Loucy (cell line): ENCODE measurements at regions not wholly inside any gene's neighbourhood (a gene's known extent, or its start where the extent isn't known, plus 50 kb on each side); places are given as distances from the start of the nearest gene placed in this dataset.

ENCODE experiments used
- CTCF ChIP-seq: fragments of 200-600 bp; sonication (generic); conservative IDR thresholded peaks from 2 replicates; pipeline ENCODE4 v1.5.1; 2014; ENCODE audit warnings: mild to moderate bottlenecking, antibody characterized with exemption, low read length
- EZH2phosphoT487 ChIP-seq: fragments of 200-600 bp; IDR thresholded peaks from 2 replicates; pipeline ENCODE4 v1.6.1; 2018; ENCODE audit warnings: antibody characterized with exemption, mild to moderate bottlenecking, moderate library complexity, borderline replicate concordance

GRCh38 chr13:90395348-90395747 is 952.1 kb upstream of the MIR17HG start:
- TF ChIP-seq CTCF = no peak
- TF ChIP-seq EZH2phosphoT487 = no peak
